HepG2 (cell line): ENCODE measurements at regions not wholly inside any gene's neighbourhood (a gene's known extent, or its start where the extent isn't known, plus 50 kb on each side); places are given as distances from the start of the nearest gene placed in this dataset.

Source experiments
- ATAC-seq: fragments of 200-7000 bp; cut with Tn5 transposase; 3 replicates; pipeline ENCODE4 v1.9.1; 2020; ENCODE audit warnings: mild to moderate bottlenecking, moderate library complexity
- BruUV-seq: library from RNA; stranded (reverse); fragments of 400-500 nt; replicated peaks from 2 replicates; lab custom pipeline; 2021; lab: Mats Ljungman, UMichigan
- CTCF ChIA-PET: fragments of 300-600 bp; formaldehyde crosslinking; extraction: SDS; loops from one replicate; lab custom pipeline; 2021; ENCODE audit warnings: low total read pairs, inconsistent platforms, low intra/inter-chr PET ratio; lab: Yijun Ruan, JAX
- POLR2A ChIA-PET: fragments of 350-600 bp; sonication (Branson Sonifier 250); formaldehyde crosslinking; loops from one replicate; lab custom pipeline; 2020; ENCODE audit warnings: antibody characterized with exemption, inconsistent platforms; lab: Yijun Ruan, JAX
- DNase-seq: peaks from one replicate; pipeline ENCODE4 v3.0.0-alpha.2; 2015; ENCODE audit warnings: low spot score
- FAIRE-seq: peaks from 3 replicates; lab custom pipeline; 2011; peaks lifted over from hg19 to GRCh38; lab: Jason Lieb, UNC
- H2AFZ ChIP-seq: one replicate; pipeline ENCODE4 v1.6.1; 2011; ENCODE audit warnings: low read length, inconsistent platforms
- H3K27ac ChIP-seq: fragments of 300-600 bp; 3 replicates; pipeline ENCODE4 v1.8.0; 2011; ENCODE audit warnings: mixed run types, mild to moderate bottlenecking, mixed read lengths, low read length, inconsistent platforms; ENCODE audit not compliant: insufficient read depth; ENCODE audit errors: extremely low read length
- H3K27me3 ChIP-seq, 2 experiments: fragments of 200-600 bp in 1 of 2; 2 replicates in 1 of 2; 3 replicates in 1 of 2; pipeline versions ENCODE4 v1.6.0 to v1.8.0; 2011; ENCODE audit warnings: low read length in 2 of 2, mild to moderate bottlenecking in 2 of 2, moderate library complexity in 2 of 2, inconsistent platforms in 1 of 2; ENCODE audit not compliant: insufficient read depth in 2 of 2, control insufficient read depth in 1 of 2
- H3K36me3 ChIP-seq, 2 experiments: fragments of 200-600 bp in 1 of 2; replicated peaks in 1 of 2; 2 replicates in 1 of 2; 3 replicates in 1 of 2; pipeline versions ENCODE4 v1.5.1 to v1.8.0; 2011; ENCODE audit warnings: low read length in 2 of 2, inconsistent platforms in 1 of 2; ENCODE audit not compliant: insufficient read depth in 2 of 2, control insufficient read depth in 1 of 2
- H3K4me1 ChIP-seq: 2 replicates; pipeline ENCODE4 v1.5.1; 2012; ENCODE audit warnings: low read length, inconsistent platforms; ENCODE audit not compliant: insufficient read depth
- H3K4me2 ChIP-seq: 2 replicates; pipeline ENCODE4 v1.6.0; 2011; ENCODE audit warnings: low read depth, low read length, inconsistent platforms
- H3K4me3 ChIP-seq, 3 experiments: fragments of 200-600 bp in 1 of 3; sonication (generic), shearing (Covaris generic) in 1 of 3; replicated peaks in 1 of 3; 2 replicates each; pipeline ENCODE4 v1.5.1; 2011 to 2016; ENCODE audit warnings: low read length in 3 of 3, inconsistent platforms in 2 of 3, low read depth in 2 of 3, mild to moderate bottlenecking in 2 of 3, control low read depth in 1 of 3, mixed read lengths in 1 of 3; ENCODE audit not compliant: insufficient read depth in 1 of 3
- H3K79me2 ChIP-seq: one replicate; pipeline ENCODE4 v1.6.1; 2011; ENCODE audit warnings: low read length, inconsistent platforms; ENCODE audit not compliant: insufficient read depth
- H3K9ac ChIP-seq: 2 replicates; pipeline ENCODE4 v1.6.0; 2011; ENCODE audit warnings: mild to moderate bottlenecking, low read depth, low read length, inconsistent platforms; ENCODE audit not compliant: insufficient read depth
- H3K9me3 ChIP-seq: 2 replicates; pipeline ENCODE4 v1.5.1; 2012; ENCODE audit warnings: mild to moderate bottlenecking, low read length
- H4K20me1 ChIP-seq: 2 replicates; pipeline ENCODE4 v1.6.0; 2011; ENCODE audit warnings: inconsistent platforms, mild to moderate bottlenecking, low read length, moderate library complexity; ENCODE audit not compliant: insufficient read depth
- AFF4 ChIP-seq: sonication (generic); formaldehyde crosslinking; IDR thresholded peaks from 2 replicates; pipeline ENCODE4 v1.4.0; 2020; ENCODE audit warnings: missing genetic modification reagents
- DNMT1 ChIP-seq: sonication (generic); formaldehyde crosslinking; IDR thresholded peaks from 2 replicates; pipeline ENCODE4 v1.5.1; 2020; ENCODE audit warnings: mild to moderate bottlenecking, missing genetic modification reagents
- GTF2F1 ChIP-seq: fragments of 150-350 bp; IDR thresholded peaks from 2 replicates; pipeline ENCODE4 v1.6.1; 2014; ENCODE audit warnings: low read length
- HOXA7 ChIP-seq: sonication (generic); formaldehyde crosslinking; IDR thresholded peaks from 2 replicates; pipeline ENCODE4 v1.8.1; 2022; ENCODE audit warnings: mild to moderate bottlenecking, missing genetic modification reagents, moderate library complexity
- RFX1 ChIP-seq: fragments of 450-650 bp; IDR thresholded peaks from 2 replicates; pipeline ENCODE4 v1.6.1; 2017
- SCMH1 ChIP-seq: sonication (generic); formaldehyde crosslinking; IDR thresholded peaks from 2 replicates; pipeline ENCODE4 v1.9.0; 2021; ENCODE audit warnings: missing genetic modification reagents, mild to moderate bottlenecking, borderline replicate concordance
- TBL1XR1 ChIP-seq: fragments of 150-350 bp; IDR thresholded peaks from 2 replicates; pipeline ENCODE4 v1.6.1; 2014; ENCODE audit warnings: borderline replicate concordance, low read length; ENCODE audit not compliant: partially characterized antibody
- ZNF512 ChIP-seq: sonication (generic); formaldehyde crosslinking; IDR thresholded peaks from 2 replicates; pipeline ENCODE4 v1.4.0; 2020; ENCODE audit warnings: mild to moderate bottlenecking, missing genetic modification reagents
- ZNF530 ChIP-seq: sonication (generic); formaldehyde crosslinking; IDR thresholded peaks from 2 replicates; pipeline ENCODE4 v1.5.0; 2020; ENCODE audit warnings: low read depth, mild to moderate bottlenecking, missing genetic modification reagents
- WGBS: methylation state at CpG from one replicate; pipeline ENCODE4 v1.1.6; 2017; ENCODE audit warnings: low lambda C conversion rate; 5-methylcytosine and 5-hydroxymethylcytosine counted together
- in situ Hi-C: cut with HindIII; loops from 2 replicates; pipeline ENCODE4 v1.10.0; 2017; ENCODE audit warnings: low pct_unique_long_range_greater_than_20kb; ENCODE audit not compliant: extremely low pct_ligation_motif_present
- intact Hi-C: fragments of 100-400 bp; cut with micrococcal nuclease; formaldehyde crosslinking; loops from one replicate; pipeline ENCODE4 v1.10.0; 2022; ENCODE audit not compliant: unreplicated experiment

- H3K36me3 ChIP-seq: no peaks in the 10 kb centered on the region
- in situ Hi-C loops: no loop called here
- CTCF ChIA-PET: no interaction called here
- no peak for TF ChIP-seq RFX1
- TF ChIP-seq AFF4 (CRISPR knock-in tag): no peak
- no peak for TF ChIP-seq ZNF530
- no peak for TF ChIP-seq SCMH1 (CRISPR knock-in tag)
- TF ChIP-seq HOXA7 (CRISPR knock-in tag): no peak
- TF ChIP-seq ZNF512 (CRISPR knock-in tag): no peak
- TF ChIP-seq DNMT1: no peak
- no peak for TF ChIP-seq GTF2F1
- no peak for TF ChIP-seq TBL1XR1
- TF ChIP-seq, all 625 proteins: peak for 0
- H3K79me2 ChIP-seq: no peaks in the 10 kb centered on the region
- no peaks in the 10 kb centered on the region; the same call in 1 of the 2 replicates for H3K9me3 ChIP-seq
- DNase-seq (no peak), FAIRE-seq (no peak), ATAC-seq (no peak)
- no peaks in the 10 kb centered on the region for H3K27me3 ChIP-seq
- POLR2A ChIA-PET: no interaction called here
- BruUV-seq: no TSS peak
- no peak overlapping the region for H3K4me3 ChIP-seq
- H4K20me1 ChIP-seq: no peaks in the 10 kb centered on the region
- H3K9ac ChIP-seq: no peak overlapping the region
- 13% methylated on average over 8 of the region's 9 CpGs for WGBS
- no peak overlapping the region for H3K27ac ChIP-seq
- H2AFZ ChIP-seq: no peak overlapping the region
- H3K4me2 ChIP-seq: no peak overlapping the region
- no peaks in the 10 kb centered on the region for H3K4me1 ChIP-seq
- intact Hi-C loops: no loop called here
Observed at GRCh38 chr4:153988492-153989363, 199.8 kb upstream of the SFRP2 start.
